ENCODE measurements at regions not wholly inside any gene's neighbourhood (a gene's known extent, or its start where the extent isn't known, plus 50 kb on each side); places are given as distances from the start of the nearest gene placed in this dataset.

- Histone ChIP-seq H2BK15ac (ENCODE audit: low read length) (no peak overlapping the region), H3K79me2 (ENCODE audit: control insufficient read depth in 1 of 2, insufficient read depth in 2 of 2, low read length in 2 of 2) (no peaks in the 10 kb centered on the region), H4K20me1 (replicated peaks in 1 of 2; ENCODE audit: control insufficient read depth in 1 of 2, insufficient read depth in 2 of 2, low read length in 2 of 2) (no peaks in the 10 kb centered on the region), H3K4me3 (ENCODE audit: extremely low read depth in 1 of 4, insufficient read depth in 2 of 4, low read depth in 3 of 4, low read length in 4 of 4) (no peak overlapping the region), H4K8ac (ENCODE audit: extremely low read depth, insufficient read depth, low read length) (no peak overlapping the region), H3K36me3 (ENCODE audit: control insufficient read depth in 2 of 4, insufficient read depth in 4 of 4, low read length in 3 of 4) (no peaks in the 10 kb centered on the region), H2BK5ac (ENCODE audit: low read depth, low read length) (no peak overlapping the region), H3K56ac (replicated peaks; ENCODE audit: insufficient read length, low read depth, low read length) (no peak overlapping the region), H3K4me1 (replicated peaks in 1 of 4; ENCODE audit: control insufficient read depth in 3 of 4, insufficient read depth in 4 of 4, low read length in 3 of 4) (no peaks in the 10 kb centered on the region), H2BK12ac (ENCODE audit: low read depth, low read length) (no peak overlapping the region), H2AFZ (ENCODE audit: low read length) (no peak overlapping the region), H3K14ac (ENCODE audit: insufficient read length) (no peak overlapping the region), H3K4ac (replicated peaks; ENCODE audit: insufficient read length, low read depth, low read length) (no peak overlapping the region), H2BK120ac (replicated peaks; ENCODE audit: low read depth, low read length) (no peak overlapping the region), H4K5ac (ENCODE audit: insufficient read length, low read depth, low read length) (no peak overlapping the region), H3K23ac (ENCODE audit: insufficient read length) (no peak overlapping the region), H3K23me2 (ENCODE audit: low read depth, low read length) (no peaks in the 10 kb centered on the region), H3K79me1 (ENCODE audit: low read depth, low read length) (no peaks in the 10 kb centered on the region), H3K18ac (ENCODE audit: extremely low read depth, low read length) (no peak overlapping the region), H2BK20ac (ENCODE audit: low read length) (no peak overlapping the region), H4K91ac (replicated peaks; ENCODE audit: insufficient read length, low read length) (no peak overlapping the region), H2AK5ac (ENCODE audit: low read depth, low read length) (no peak overlapping the region), H3K27ac (ENCODE audit: low read depth, low read length) (no peak overlapping the region), H3K9me3 (ENCODE audit: insufficient read depth in 2 of 2, low read depth in 1 of 2, low read length in 1 of 2) (peaks cover 2 to 8% of the 10 kb centered on the region in 2 experiments; a peak in 3 of 4 replicates), H3K27me3 (replicated peaks in 1 of 4; ENCODE audit: control insufficient read depth in 3 of 4, extremely low read depth in 1 of 4, insufficient read depth in 3 of 4, low read length in 3 of 4) (no peaks in the 10 kb centered on the region), H3K9ac (replicated peaks in 1 of 4; ENCODE audit: extremely low read depth in 1 of 4, low read depth in 3 of 4, low read length in 3 of 4) (no peak overlapping the region), H3K4me2 (ENCODE audit: insufficient read depth in 1 of 2, low read depth in 2 of 2, low read length in 2 of 2) (no peak overlapping the region)
- ChIA-PET POLR2A (ENCODE audit: partially characterized antibody) (no interaction called here), CTCF (ENCODE audit: partially characterized antibody) (interaction anchor here (0.6 kb wide), 1 partner anchor 106 kb away, joined by 3 read pairs; no protein-coding TSS in a partner anchor)
- no peak for DNase-seq (ENCODE audit: low read depth in 1 of 2, low spot score in 2 of 2)
- TF ChIP-seq GABPA (IDR thresholded peaks at IDR 0.05; ENCODE audit: borderline replicate concordance, insufficient read depth, low read length) = no peak
- TF ChIP-seq NANOG (IDR thresholded peaks at IDR 0.05; ENCODE audit: insufficient read depth, low read depth, low read length, poor library complexity, severe bottlenecking) = no peak
- TF ChIP-seq MAFK (IDR thresholded peaks at IDR 0.05; ENCODE audit: low read depth, low read length) = no peak
- no peak for TF ChIP-seq GTF2F1 (IDR thresholded peaks at IDR 0.05; ENCODE audit: borderline replicate concordance, low read depth, low read length)
- no peak for TF ChIP-seq BACH1 (IDR thresholded peaks at IDR 0.05; ENCODE audit: low read length)
- TF ChIP-seq CEBPB (IDR thresholded peaks at IDR 0.05; ENCODE audit: low read depth, low read length) = no peak
- TF ChIP-seq CHD1 (IDR thresholded peaks at IDR 0.05; ENCODE audit: low read depth, low read length) = no peak
- TF ChIP-seq SUZ12 (IDR thresholded peaks at IDR 0.05; ENCODE audit: low read length) = no peak
- WGBS, 2 experiments (ENCODE audit: extremely low coverage in 1 of 2, insufficient coverage in 1 of 2, insufficient read length in 1 of 2, insufficient replicate concordance in 2 of 2, low coverage in 1 of 2, low lambda C conversion rate in 2 of 2, missing lambda C conversion rate in 1 of 2) = 79% methylated on average over 4 of the region's 4 CpGs; no CpG with 5 or more reads in 1 of the 2 experiments
- no peak for FAIRE-seq
These were observed 1794.8 kb downstream of the MRPL39 start for GRCh38 chr21:23812485-23812884.
